GM18498 (cell line): ENCODE measurements at regions not wholly inside any gene's neighbourhood (a gene's known extent, or its start where the extent isn't known, plus 50 kb on each side); places are given as distances from the start of the nearest gene placed in this dataset.
"Not testable (repeated sequence)": the region's sequence is repeated elsewhere in the genome, so short reads cannot be mapped to it uniquely, and the experiment has no call there.

Experiments used
- ATAC-seq: cut with Tn5 transposase; IDR thresholded peaks from one replicate; pipeline ENCODE4 v1.9.1; 2021; ENCODE audit warnings: mild to moderate bottlenecking, moderate library complexity; ENCODE audit not compliant: unreplicated experiment

GRCh38 chr14:82029038-82029437 lies 495.4 kb upstream of the SEL1L start:
- no peak for ATAC-seq

GRCh38 chr14:82035397-82035796 lies 501.7 kb upstream of the SEL1L start:
- no peak for ATAC-seq

GRCh38 chr14:82038066-82038465 lies 504.4 kb upstream of the SEL1L start:
- not testable (repeated sequence) for ATAC-seq

- no peak for ATAC-seq
These were observed 511.7 kb upstream of the SEL1L start for GRCh38 chr14:82045339-82045738.

- no peak for ATAC-seq
These were observed 513.0 kb upstream of the SEL1L start for GRCh38 chr14:82046512-82047226.

GRCh38 chr14:82047777-82048470 lies 514.3 kb upstream of the SEL1L start:
- no peak for ATAC-seq

GRCh38 chr14:82052778-82053177 lies 519.1 kb upstream of the SEL1L start:
- ATAC-seq: no peak

GRCh38 chr14:82055515-82056115 lies 522.0 kb upstream of the SEL1L start:
- ATAC-seq: no peak

- no peak for ATAC-seq
These were observed 526.6 kb upstream of the SEL1L start for GRCh38 chr14:82060219-82060618.

- ATAC-seq: no peak
These were observed 533.7 kb upstream of the SEL1L start for GRCh38 chr14:82067221-82067875.

- no peak for ATAC-seq
These were observed 536.4 kb upstream of the SEL1L start for GRCh38 chr14:82070040-82070439.

- ATAC-seq: no peak
These were observed 537.1 kb upstream of the SEL1L start for GRCh38 chr14:82070753-82071152.

- ATAC-seq: no peak
These were observed 539.9 kb upstream of the SEL1L start for GRCh38 chr14:82073547-82073946.

- no peak for ATAC-seq
These were observed 541.9 kb upstream of the SEL1L start for GRCh38 chr14:82075566-82075965.

- ATAC-seq: no peak
These were observed 545.9 kb upstream of the SEL1L start for GRCh38 chr14:82079553-82079952.

- no peak for ATAC-seq
These were observed 546.7 kb upstream of the SEL1L start for GRCh38 chr14:82080370-82080769.

GRCh38 chr14:82084813-82085212 lies 551.2 kb upstream of the SEL1L start:
- ATAC-seq: no peak

- no peak for ATAC-seq
These were observed 557.4 kb upstream of the SEL1L start for GRCh38 chr14:82091097-82091496.

GRCh38 chr14:82094829-82095345 lies 561.2 kb upstream of the SEL1L start:
- ATAC-seq: no peak

GRCh38 chr14:82104013-82104412 lies 570.4 kb upstream of the SEL1L start:
- no peak for ATAC-seq

- ATAC-seq: no peak
These were observed 578.7 kb upstream of the SEL1L start for GRCh38 chr14:82112210-82112839.
